Activated T-cell treated with anti-CD3 and anti-CD28 coated beads, Interleukin-2, amount 50 U/mL, for 72 hours (primary cell): ENCODE measurements at regions not wholly inside any gene's neighbourhood (a gene's known extent, or its start where the extent isn't known, plus 50 kb on each side); places are given as distances from the start of the nearest gene placed in this dataset.
"Not testable (repeated sequence)": the region's sequence is repeated elsewhere in the genome, so short reads cannot be mapped to it uniquely, and the experiment has no call there.

ENCODE experiments used
- ATAC-seq, 2 donors: fragments of 150-1000 bp; cut with Tn5 transposase; replicated peaks in 1 of 2; 2 replicates each; pipeline ENCODE4 v1.10.0; 2021; ENCODE audit warnings: moderate library complexity in 2 of 2, mild to moderate bottlenecking in 1 of 2
- DNase-seq, 2 donors: peaks; one replicate each; pipeline ENCODE4 v3.0.0; 2021 to 2022; ENCODE audit warnings: mixed read lengths in 1 of 2
- H3K27ac Mint-ChIP-seq: one replicate; pipeline ENCODE4 v1.8.0; 2022; ENCODE audit warnings: mild to moderate bottlenecking, moderate library complexity, mixed read lengths
- H3K27me3 Mint-ChIP-seq: one replicate; pipeline ENCODE4 v1.8.0; 2022; ENCODE audit warnings: low read depth, mixed read lengths
- H3K36me3 Mint-ChIP-seq, 2 donors: one replicate each; pipeline ENCODE4 v1.8.0; 2022; ENCODE audit warnings: mixed read lengths in 2 of 2, mild to moderate bottlenecking in 1 of 2; ENCODE audit not compliant: insufficient read depth in 2 of 2
- H3K4me1 Mint-ChIP-seq: one replicate; pipeline ENCODE4 v1.8.0; 2022; ENCODE audit warnings: low read depth, mixed read lengths
- H3K4me3 Mint-ChIP-seq, 2 donors: one replicate each; pipeline ENCODE4 v1.8.0; 2022; ENCODE audit warnings: mild to moderate bottlenecking in 2 of 2, mixed read lengths in 2 of 2, moderate library complexity in 2 of 2
- H3K9me3 Mint-ChIP-seq, 2 donors: one replicate each; pipeline ENCODE4 v1.8.0; 2022; ENCODE audit warnings: mixed read lengths in 2 of 2

DNA sequence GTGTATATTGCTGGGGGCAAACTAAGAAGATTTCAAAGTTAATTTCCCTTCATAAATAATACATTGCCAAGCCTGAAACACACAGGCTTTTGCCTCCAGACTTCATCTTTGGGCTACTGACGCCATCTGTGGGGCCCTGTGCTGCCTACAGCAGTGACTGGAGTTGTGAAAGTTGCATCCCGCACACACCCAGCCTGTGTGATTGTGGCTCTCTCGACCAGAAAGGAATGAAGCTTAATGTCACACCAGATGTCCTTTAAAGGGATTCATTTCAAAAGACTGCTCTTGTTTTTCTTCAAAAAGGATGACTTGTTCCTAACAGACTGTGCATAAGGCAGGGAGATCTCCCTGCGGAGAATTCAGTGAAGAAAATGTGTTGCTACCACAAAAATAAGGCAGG is 210.5 kb downstream of the FAM181B start:
- Mint-ChIP-seq H3K27ac (no peak overlapping the region), H3K4me1 (no peaks in the 10 kb centered on the region), H3K9me3 (peaks cover 0 to 3% of the 10 kb centered on the region in 2 donors), H3K36me3 (no peaks in the 10 kb centered on the region), H3K27me3 (no peaks in the 10 kb centered on the region), H3K4me3 (no peak overlapping the region)
- no peak for DNase-seq
- no peak for ATAC-seq

GRCh38 chr11:82521427-82521826 is 212.2 kb downstream of the FAM181B start:
- Mint-ChIP-seq H3K27ac (no peak overlapping the region), H3K9me3 (peaks cover 0 to 3% of the 10 kb centered on the region in 2 donors), H3K27me3 (no peaks in the 10 kb centered on the region), H3K4me1 (no peaks in the 10 kb centered on the region), H3K4me3 (no peak overlapping the region), H3K36me3 (no peaks in the 10 kb centered on the region)
- ATAC-seq: no peak
- no peak for DNase-seq

GRCh38 chr11:82507288-82507687 is 226.4 kb downstream of the FAM181B start:
- Mint-ChIP-seq H3K9me3 (no peaks in the 10 kb centered on the region), H3K4me3 (no peak overlapping the region), H3K4me1 (no peaks in the 10 kb centered on the region), H3K27ac (no peak overlapping the region), H3K36me3 (no peaks in the 10 kb centered on the region), H3K27me3 (no peaks in the 10 kb centered on the region)
- ATAC-seq (no peak), DNase-seq (no peak)

DNA sequence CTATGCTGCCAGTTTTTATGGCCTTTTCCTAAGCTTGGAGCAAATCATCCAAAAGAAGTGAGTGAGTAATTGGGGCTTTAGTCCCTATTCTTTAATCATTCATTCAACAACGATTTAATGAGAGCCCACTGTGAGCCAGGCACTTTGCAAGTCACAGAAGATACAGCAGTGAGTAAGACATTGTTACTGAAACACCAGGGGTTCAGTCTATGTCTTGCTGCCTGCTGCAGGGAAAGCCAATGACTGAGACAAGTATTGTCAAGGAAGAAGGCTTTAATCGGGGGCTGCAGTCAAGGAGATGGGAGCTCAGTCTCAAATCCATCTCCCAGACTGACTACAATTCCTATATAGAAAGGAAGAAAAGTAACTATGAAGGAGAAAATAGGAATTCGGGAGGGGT is 228.3 kb downstream of the FAM181B start:
- no peak for DNase-seq
- H3K4me1 Mint-ChIP-seq: no peaks in the 10 kb centered on the region

DNA sequence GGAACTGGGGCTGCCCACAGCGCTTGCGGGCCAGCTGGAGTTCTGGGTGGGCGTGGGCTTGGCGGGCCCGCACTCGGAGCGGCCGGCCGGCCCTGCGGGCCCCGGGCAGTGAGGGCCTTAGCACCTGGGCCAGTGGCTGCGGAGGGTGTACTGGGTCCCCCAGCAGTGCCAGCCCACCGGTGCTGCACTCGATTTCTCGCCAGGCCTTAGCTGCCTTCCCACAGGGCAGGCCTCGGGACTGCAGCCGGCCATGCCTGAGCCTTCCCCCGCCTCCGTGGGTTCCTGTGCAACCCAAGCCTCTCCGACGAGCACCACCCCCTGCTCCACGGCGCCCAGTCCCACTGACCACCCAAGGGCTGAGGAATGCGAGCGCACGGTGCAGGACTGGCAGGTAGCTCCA is 232.5 kb downstream of the FAM181B start:
- not testable (repeated sequence) for DNase-seq, H3K4me3 Mint-ChIP-seq, H3K9me3 Mint-ChIP-seq, H3K27me3 Mint-ChIP-seq, ATAC-seq, H3K27ac Mint-ChIP-seq, H3K4me1 Mint-ChIP-seq, H3K36me3 Mint-ChIP-seq

More for the DNA sequence above, 228.3 kb downstream of the FAM181B start:
- no peak for ATAC-seq
- Mint-ChIP-seq H3K27me3 (no peaks in the 10 kb centered on the region), H3K9me3 (no peaks in the 10 kb centered on the region), H3K36me3 (no peaks in the 10 kb centered on the region), H3K27ac (no peak overlapping the region), H3K4me3 (no peak overlapping the region)

GRCh38 chr11:82494988-82495432 is 238.7 kb downstream of the FAM181B start:
- peaks cover 0 to 3% of the 10 kb centered on the region in 2 donors for H3K9me3 Mint-ChIP-seq
- peaks cover 0 to 2% of the 10 kb centered on the region in 2 donors for H3K36me3 Mint-ChIP-seq
- no peak overlapping the region for H3K4me3 Mint-ChIP-seq
- DNase-seq: no peak
- no peaks in the 10 kb centered on the region for H3K27me3 Mint-ChIP-seq
- no peaks in the 10 kb centered on the region for H3K4me1 Mint-ChIP-seq
- no peak for ATAC-seq
- H3K27ac Mint-ChIP-seq: no peak overlapping the region

DNA sequence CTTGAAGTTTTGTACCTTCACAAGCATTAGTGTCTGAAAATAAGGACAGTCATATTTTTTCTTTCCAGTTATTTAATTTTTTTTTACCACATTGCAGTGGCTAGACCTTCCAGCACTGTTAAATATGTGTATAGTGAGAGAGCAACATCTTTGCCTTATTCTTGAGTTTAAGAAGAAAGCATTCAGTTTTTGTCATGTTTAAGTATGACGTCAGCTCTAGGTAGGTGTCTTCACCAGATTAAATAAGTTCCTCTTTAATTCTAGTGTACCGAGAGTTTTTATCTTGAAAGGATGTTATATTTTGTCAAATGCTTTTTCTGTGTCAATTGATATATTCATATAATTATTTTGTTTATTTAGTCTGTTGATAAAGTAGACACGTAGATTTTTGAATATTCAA is 258.8 kb downstream of the FAM181B start:
- Mint-ChIP-seq H3K9me3 (peaks cover 1 to 2% of the 10 kb centered on the region in 2 donors), H3K27me3 (no peaks in the 10 kb centered on the region), H3K4me3 (no peak overlapping the region), H3K27ac (no peak overlapping the region), H3K4me1 (no peaks in the 10 kb centered on the region), H3K36me3 (no peaks in the 10 kb centered on the region)
- ATAC-seq (no peak), DNase-seq (no peak)

GRCh38 chr11:82465481-82465880 is 268.2 kb downstream of the FAM181B start:
- DNase-seq (no peak), ATAC-seq (no peak)
- H3K4me1 Mint-ChIP-seq: no peaks in the 10 kb centered on the region
- H3K27ac Mint-ChIP-seq: no peak overlapping the region
- H3K36me3 Mint-ChIP-seq: no peaks in the 10 kb centered on the region
- H3K27me3 Mint-ChIP-seq: no peaks in the 10 kb centered on the region
- no peaks in the 10 kb centered on the region for H3K9me3 Mint-ChIP-seq
- no peak overlapping the region for H3K4me3 Mint-ChIP-seq

DNA sequence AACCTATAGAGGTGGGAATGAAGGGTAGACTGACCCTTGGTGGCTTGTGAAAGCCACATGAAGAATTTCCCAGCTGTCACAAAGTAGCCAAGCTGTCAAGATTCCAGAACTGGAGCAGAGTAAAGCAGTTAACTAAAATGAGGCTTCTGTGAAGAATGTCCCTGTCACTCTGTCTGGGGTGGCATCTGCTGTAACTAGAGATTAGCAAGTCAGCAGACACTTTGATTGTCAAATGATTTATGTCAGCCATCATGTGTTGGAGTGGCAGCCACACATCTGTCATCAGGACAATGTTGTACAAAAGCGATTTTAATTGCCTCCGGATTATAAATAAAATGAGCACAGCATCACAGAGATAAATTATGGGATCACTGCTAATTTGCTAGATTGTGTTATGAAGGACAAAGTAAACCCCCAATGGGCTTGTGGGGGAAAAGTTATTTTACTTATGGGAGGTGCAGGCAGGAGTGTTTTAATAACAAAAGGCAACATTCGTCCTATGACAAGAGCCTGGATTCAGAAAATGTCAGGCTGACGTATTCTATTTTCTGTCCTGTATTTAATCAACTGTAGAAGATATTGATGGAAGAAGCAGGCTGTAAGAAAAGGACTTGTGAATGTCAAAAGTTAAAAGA is 270.9 kb downstream of the FAM181B start:
- Mint-ChIP-seq H3K9me3 (no peaks in the 10 kb centered on the region), H3K36me3 (no peaks in the 10 kb centered on the region), H3K4me1 (no peaks in the 10 kb centered on the region), H3K27me3 (no peaks in the 10 kb centered on the region), H3K27ac (no peak overlapping the region), H3K4me3 (no peak overlapping the region)
- ATAC-seq (no peak), DNase-seq (no peak)

- H3K4me1 Mint-ChIP-seq: no peaks in the 10 kb centered on the region
- DNase-seq: no peak
- H3K27me3 Mint-ChIP-seq: no peaks in the 10 kb centered on the region
- no peak for ATAC-seq
- H3K27ac Mint-ChIP-seq: no peak overlapping the region
- H3K4me3 Mint-ChIP-seq: no peak overlapping the region
- H3K36me3 Mint-ChIP-seq: no peaks in the 10 kb centered on the region
- H3K9me3 Mint-ChIP-seq: no peaks in the 10 kb centered on the region
Measured at GRCh38 chr11:82458761-82459160, 274.9 kb downstream of the FAM181B start.

DNA sequence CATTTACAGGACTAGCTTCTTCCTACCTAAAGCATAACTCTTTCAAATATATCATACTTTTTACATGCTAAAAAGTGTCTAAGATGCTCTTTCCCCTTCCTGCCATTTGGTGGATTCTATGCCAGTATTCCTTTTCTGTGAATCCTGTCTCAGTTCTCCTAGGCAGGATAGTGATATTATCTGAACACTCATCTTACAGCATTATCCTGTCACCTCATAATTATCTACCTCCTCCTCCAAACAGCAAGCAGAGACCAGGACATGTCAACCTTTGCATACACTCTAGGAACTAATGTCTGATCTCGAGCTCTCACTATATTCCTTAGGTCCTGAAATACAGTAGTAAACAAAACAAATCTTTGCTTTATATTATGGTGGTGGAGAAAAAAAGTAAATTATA is 275.5 kb downstream of the FAM181B start:
- no peaks in the 10 kb centered on the region for H3K27me3 Mint-ChIP-seq
- H3K4me1 Mint-ChIP-seq: no peaks in the 10 kb centered on the region
- no peak for ATAC-seq
- no peak overlapping the region for H3K27ac Mint-ChIP-seq
- H3K4me3 Mint-ChIP-seq: no peak overlapping the region
- no peak for DNase-seq
- no peaks in the 10 kb centered on the region for H3K9me3 Mint-ChIP-seq
- H3K36me3 Mint-ChIP-seq: no peaks in the 10 kb centered on the region

DNA sequence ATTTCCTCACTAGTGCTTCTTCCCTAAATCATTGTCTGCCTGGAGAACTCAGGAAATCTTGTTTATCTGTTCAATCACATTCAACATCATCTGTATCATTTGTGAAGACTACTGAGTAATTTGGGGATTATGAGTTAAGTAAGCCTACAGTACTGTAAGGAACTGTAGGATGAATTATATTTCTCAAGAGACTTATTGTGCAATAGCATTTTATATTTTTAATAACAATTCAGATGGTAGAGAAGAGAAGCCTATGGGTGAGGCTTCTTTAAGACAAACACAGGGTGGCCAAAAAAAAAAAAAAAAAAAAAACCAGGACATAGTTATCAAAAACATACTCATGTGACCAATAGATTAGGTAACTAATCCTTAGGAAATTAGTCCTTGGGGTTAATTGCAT is 282.7 kb downstream of the FAM181B start:
- Mint-ChIP-seq H3K27ac (no peak overlapping the region), H3K27me3 (no peaks in the 10 kb centered on the region), H3K36me3 (no peaks in the 10 kb centered on the region), H3K9me3 (peaks cover 0 to 4% of the 10 kb centered on the region in 2 donors), H3K4me3 (no peak overlapping the region), H3K4me1 (no peaks in the 10 kb centered on the region)
- DNase-seq (no peak), ATAC-seq (no peak)

GRCh38 chr11:82406611-82407010 is 327.1 kb downstream of the FAM181B start:
- no peaks in the 10 kb centered on the region for H3K36me3 Mint-ChIP-seq
- H3K9me3 Mint-ChIP-seq: no peaks in the 10 kb centered on the region
- no peaks in the 10 kb centered on the region for H3K4me1 Mint-ChIP-seq
- DNase-seq (no peak), ATAC-seq (no peak)
- H3K27ac Mint-ChIP-seq: no peak overlapping the region
- H3K4me3 Mint-ChIP-seq: no peak overlapping the region
- H3K27me3 Mint-ChIP-seq: no peaks in the 10 kb centered on the region

DNA sequence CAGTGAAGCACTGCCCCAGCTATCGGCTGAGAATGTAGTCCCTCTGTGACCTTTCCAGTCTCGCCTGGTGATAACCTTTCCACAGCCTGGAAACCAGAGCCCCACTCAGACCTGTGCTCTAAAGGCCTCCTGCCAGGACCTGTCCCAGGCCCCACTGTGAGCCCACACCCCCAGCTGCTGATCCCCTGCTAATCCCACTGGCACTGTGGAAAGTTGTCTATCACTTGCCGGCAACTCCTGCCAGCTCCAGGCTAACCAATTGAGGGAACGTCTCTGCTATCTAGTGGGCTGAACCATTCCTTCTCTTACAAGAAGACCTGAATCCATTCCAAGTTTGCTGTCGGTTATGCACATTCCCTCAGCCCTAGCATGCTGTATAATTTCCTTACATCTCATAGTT is 328.2 kb downstream of the FAM181B start:
- Mint-ChIP-seq H3K27ac (no peak overlapping the region), H3K9me3 (peaks cover 2 to 3% of the 10 kb centered on the region in 2 donors), H3K4me3 (no peak overlapping the region), H3K36me3 (no peaks in the 10 kb centered on the region), H3K27me3 (no peaks in the 10 kb centered on the region), H3K4me1 (no peaks in the 10 kb centered on the region)
- no peak for DNase-seq
- no peak for ATAC-seq
